ENCODE measurements at regions not wholly inside any gene's neighbourhood (a gene's known extent, or its start where the extent isn't known, plus 50 kb on each side); places are given as distances from the start of the nearest gene placed in this dataset.
"Not testable (repeated sequence)": the region's sequence is repeated elsewhere in the genome, so short reads cannot be mapped to it uniquely, and the experiment has no call there.

- H3K27ac ChIP-seq: no peak overlapping the region
- TF ChIP-seq CTCF (IDR thresholded peaks at IDR 0.05) (no peak), ZFX (IDR thresholded peaks at IDR 0.05; ENCODE audit: borderline replicate concordance) (no peak)
These were observed 346.4 kb downstream of the ZNF674 start for GRCh38 chrX:46198858-46199257.

GRCh38 chrX:46186811-46187106 lies 358.5 kb downstream of the ZNF674 start:
- not testable (repeated sequence) for H3K27ac ChIP-seq

DNA sequence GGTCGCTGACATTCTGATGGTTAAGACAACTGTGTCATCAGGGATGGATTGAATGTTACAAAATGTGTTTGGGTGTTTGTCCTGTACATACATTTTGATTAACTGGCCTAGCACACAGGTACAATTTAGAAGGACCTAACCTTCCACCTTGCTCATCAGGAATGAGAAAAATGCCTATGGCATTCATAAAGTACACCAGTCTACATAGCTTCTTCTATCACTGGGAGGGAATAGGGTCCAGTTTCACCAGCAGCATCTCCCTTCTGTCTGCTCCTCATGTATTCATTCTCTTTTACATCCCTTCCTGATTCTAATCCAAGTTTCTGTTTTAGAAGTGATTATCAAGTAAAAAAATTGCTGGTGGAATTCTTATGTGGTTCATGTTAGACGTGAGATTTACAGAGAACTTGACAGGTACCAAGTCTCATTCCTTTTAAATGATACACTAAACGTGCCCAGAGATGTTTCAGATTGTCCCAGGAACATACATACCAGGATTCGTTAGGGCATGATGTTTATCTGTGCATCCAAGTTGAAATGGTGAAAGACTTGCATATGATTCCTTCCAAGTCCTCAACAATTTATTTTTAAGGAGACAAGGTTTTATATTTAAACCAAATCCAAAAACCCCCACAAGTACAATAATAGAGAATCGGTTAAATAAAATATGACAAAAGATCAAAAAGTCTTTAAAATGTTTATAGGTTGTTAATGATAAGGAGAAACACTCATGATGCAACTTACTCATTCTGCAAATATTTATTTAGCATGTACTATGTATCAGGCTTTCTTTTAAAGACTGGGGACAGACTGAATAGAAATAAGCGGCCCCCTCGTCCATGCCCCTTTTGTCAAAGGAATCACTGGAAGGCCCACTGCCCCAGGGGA lies 359.1 kb downstream of the ZNF674 start:
- H3K27ac ChIP-seq: no peak overlapping the region
- no peak for TF ChIP-seq ZFX (IDR thresholded peaks at IDR 0.05; ENCODE audit: borderline replicate concordance)
- TF ChIP-seq CTCF (IDR thresholded peaks at IDR 0.05): no peak

DNA sequence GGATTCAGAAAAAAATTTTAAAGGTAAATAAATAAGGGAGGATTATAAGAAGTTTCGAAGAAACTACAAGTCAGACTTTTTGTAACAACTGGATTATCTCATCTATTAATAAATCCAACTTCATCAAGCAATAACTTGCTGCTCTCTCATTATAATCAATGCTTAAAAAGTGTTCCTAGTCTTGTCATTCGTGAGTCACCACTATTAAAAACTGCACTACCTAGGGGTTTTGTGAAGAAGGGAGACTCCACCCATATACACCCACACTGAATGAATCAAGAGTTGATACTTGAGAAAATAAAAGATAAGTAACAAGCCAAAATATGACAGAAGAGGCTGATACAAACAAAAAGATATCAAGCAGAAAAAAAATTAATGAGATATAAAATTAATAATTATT lies 360.5 kb downstream of the ZNF674 start:
- TF ChIP-seq ZFX (IDR thresholded peaks at IDR 0.05; ENCODE audit: borderline replicate concordance) (no peak), CTCF (IDR thresholded peaks at IDR 0.05) (no peak)
- no peak overlapping the region for H3K27ac ChIP-seq

- no peak overlapping the region for H3K27ac ChIP-seq
- no peak for TF ChIP-seq ZFX (IDR thresholded peaks at IDR 0.05; ENCODE audit: borderline replicate concordance)
- TF ChIP-seq CTCF (IDR thresholded peaks at IDR 0.05): no peak
These were observed 364.9 kb downstream of the ZNF674 start for GRCh38 chrX:46180258-46180687.

GRCh38 chrX:46179748-46180147 lies 365.5 kb downstream of the ZNF674 start:
- TF ChIP-seq CTCF (IDR thresholded peaks at IDR 0.05) (no peak), ZFX (IDR thresholded peaks at IDR 0.05; ENCODE audit: borderline replicate concordance) (no peak)

GRCh38 chrX:46178763-46179162 lies 366.5 kb downstream of the ZNF674 start:
- no peak overlapping the region for H3K27ac ChIP-seq
- no peak for TF ChIP-seq ZFX (IDR thresholded peaks at IDR 0.05; ENCODE audit: borderline replicate concordance)
- TF ChIP-seq CTCF (IDR thresholded peaks at IDR 0.05): no peak

More at GRCh38 chrX:46179748-46180147, 365.5 kb downstream of the ZNF674 start:
- H3K27ac ChIP-seq: no peak overlapping the region

DNA sequence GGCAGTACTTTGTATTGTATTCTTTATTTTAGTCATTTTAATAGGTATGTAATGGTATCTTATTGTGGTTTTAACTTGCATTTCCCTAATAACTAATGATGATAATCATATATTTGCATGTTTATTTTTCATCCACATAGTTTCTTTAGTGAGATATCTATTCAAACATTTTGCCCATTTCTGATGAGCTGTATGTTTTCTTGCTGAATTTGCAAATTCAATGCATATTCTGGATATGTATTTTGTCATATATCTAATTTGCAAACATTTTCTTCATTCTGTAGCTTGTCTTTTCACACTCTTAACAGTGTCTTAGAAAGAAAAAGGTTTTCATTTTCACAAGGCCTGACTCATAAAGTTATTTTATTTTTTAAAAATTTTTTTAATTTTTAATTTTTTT lies 372.1 kb downstream of the ZNF674 start:
- TF ChIP-seq CTCF (IDR thresholded peaks at IDR 0.05) (no peak), ZFX (IDR thresholded peaks at IDR 0.05; ENCODE audit: borderline replicate concordance) (no peak)
- no peak overlapping the region for H3K27ac ChIP-seq

GRCh38 chrX:46171457-46171856 lies 373.8 kb downstream of the ZNF674 start:
- H3K27ac ChIP-seq: not testable (repeated sequence)
